ENCODE measurements at regions not wholly inside any gene's neighbourhood (a gene's known extent, or its start where the extent isn't known, plus 50 kb on each side); places are given as distances from the start of the nearest gene placed in this dataset.

DNA sequence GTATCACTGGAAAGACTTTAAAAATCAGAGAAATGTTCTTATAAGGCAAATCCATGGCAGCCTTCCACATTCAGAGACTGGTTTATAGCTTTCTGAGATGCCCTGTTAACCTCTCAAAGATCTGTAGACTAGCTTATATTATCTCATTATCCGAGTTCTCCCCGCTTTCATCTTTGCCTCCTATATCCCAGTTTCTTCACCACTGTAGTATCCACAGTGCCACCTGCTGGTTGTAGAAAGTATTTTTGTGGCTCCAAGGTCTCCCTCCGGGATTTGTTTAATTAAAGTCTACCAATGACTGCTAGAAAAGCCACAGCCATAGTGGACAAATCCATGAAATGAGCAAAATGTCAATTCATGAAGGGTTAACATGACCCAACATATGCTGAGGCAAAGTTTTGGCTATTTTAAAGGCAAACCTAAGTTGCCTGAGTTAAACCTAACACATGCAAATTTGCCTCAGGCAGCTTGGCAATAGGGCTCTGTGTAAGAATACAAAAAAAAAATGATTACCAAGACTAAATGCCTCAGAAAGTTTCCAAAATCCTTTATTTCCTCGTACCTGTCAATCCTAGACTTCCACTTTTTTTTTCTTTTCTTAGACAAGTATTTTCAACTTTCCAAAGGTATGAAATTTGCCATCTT lies 218.8 kb upstream of the BMP4 start:
- no peak for TF ChIP-seq POLR2AphosphoS5 (IDR thresholded peaks at IDR 0.05; ENCODE audit: low read depth, low read length)
- TF ChIP-seq POLR2A (IDR thresholded peaks at IDR 0.05; ENCODE audit: low read depth, low read length) = no peak

Data from GM12892 (cell line).